ENCODE measurements at regions not wholly inside any gene's neighbourhood (a gene's known extent, or its start where the extent isn't known, plus 50 kb on each side); places are given as distances from the start of the nearest gene placed in this dataset.

DNA sequence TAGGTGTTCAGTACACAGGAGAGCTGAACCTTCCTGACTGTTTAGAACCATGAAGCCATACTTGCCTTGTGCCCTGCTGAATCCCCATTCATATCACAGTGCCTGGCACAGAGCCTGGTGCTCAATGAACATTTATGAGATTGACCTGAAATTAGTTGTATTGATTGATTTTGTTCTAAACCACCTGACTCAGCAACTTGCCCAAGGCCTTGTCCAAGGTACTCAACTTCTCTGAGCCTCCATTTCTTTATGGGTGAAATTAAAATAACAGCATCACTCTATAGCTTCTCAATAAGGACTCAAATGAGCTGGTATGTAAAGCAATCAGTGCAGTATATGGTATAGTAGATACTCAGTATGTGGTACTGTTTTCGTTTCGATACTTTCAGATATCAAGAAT, 208.1 kb downstream of the SLC39A8 start:
- Histone ChIP-seq H4K20me1 (ENCODE audit: insufficient read depth, low read length) (no peaks in the 10 kb centered on the region), H3K9me3 (ENCODE audit: low read length) (no peaks in the 10 kb centered on the region), H3K4me1 (ENCODE audit: insufficient read depth, low read length, poor library complexity, severe bottlenecking) (no peaks in the 10 kb centered on the region), H3K36me3 (ENCODE audit: insufficient read depth, low read length) (no peaks in the 10 kb centered on the region), H3K4me3 (ENCODE audit: low read depth, low read length, poor library complexity, severe bottlenecking) (no peak overlapping the region), H3K9me2 (ENCODE audit: insufficient read depth, low read length) (no peaks in the 10 kb centered on the region), H3K4me2 (ENCODE audit: low read length) (no peak overlapping the region), H3K27ac (ENCODE audit: low read depth, low read length, poor library complexity, severe bottlenecking) (no peak overlapping the region), H3K79me2 (ENCODE audit: insufficient read depth, low read depth, low read length) (no peaks in the 10 kb centered on the region), H2AFZ (ENCODE audit: low read length) (no peak overlapping the region)
- no peak for DNase-seq (ENCODE audit: low spot score)
- CTCF ChIA-PET (ENCODE audit: unreplicated experiment): no interaction called here
- intact Hi-C loops (cut with micrococcal nuclease; ENCODE audit: unreplicated experiment): no loop called here
- POLR2A ChIA-PET: interaction anchor here (1.1 kb wide), 1 partner anchor 14 kb away, joined by 3 read pairs; no protein-coding TSS in a partner anchor
- no TSS peak for BruUV-seq (replicated peaks)
- TF ChIP-seq, protein P1, sequence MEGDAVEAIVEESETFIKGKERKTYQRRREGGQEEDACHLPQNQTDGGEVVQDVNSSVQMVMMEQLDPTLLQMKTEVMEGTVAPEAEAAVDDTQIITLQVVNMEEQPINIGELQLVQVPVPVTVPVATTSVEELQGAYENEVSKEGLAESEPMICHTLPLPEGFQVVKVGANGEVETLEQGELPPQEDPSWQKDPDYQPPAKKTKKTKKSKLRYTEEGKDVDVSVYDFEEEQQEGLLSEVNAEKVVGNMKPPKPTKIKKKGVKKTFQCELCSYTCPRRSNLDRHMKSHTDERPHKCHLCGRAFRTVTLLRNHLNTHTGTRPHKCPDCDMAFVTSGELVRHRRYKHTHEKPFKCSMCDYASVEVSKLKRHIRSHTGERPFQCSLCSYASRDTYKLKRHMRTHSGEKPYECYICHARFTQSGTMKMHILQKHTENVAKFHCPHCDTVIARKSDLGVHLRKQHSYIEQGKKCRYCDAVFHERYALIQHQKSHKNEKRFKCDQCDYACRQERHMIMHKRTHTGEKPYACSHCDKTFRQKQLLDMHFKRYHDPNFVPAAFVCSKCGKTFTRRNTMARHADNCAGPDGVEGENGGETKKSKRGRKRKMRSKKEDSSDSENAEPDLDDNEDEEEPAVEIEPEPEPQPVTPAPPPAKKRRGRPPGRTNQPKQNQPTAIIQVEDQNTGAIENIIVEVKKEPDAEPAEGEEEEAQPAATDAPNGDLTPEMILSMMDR (conservative IDR thresholded peaks at IDR 0.05; ENCODE audit: low read length): no peak
- TF ChIP-seq EZH2phosphoT487 (IDR thresholded peaks at IDR 0.05; ENCODE audit: borderline replicate concordance, low read depth, low read length): no peak

DNA sequence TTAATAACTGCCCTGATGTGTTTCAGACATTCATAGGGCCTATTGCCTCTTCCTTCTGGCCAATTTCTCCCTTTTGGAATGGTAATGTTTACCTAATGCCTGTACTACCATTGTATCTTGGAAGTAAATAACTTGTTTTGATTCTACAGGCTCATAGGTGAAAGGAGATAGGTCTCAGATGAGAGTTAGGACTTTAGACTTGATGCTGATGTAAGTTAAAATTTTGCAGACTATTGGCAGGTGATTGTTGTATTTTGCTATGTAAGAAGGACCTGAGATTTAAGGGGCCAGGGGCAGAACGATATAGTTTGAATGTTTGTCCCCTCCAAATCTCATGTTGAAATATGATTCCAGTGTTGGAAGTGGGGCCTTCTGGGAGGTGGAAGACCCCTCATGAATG, 215.5 kb downstream of the SLC39A8 start:
- H3K36me3 ChIP-seq (ENCODE audit: insufficient read depth, low read length): no peaks in the 10 kb centered on the region
- H3K4me1 ChIP-seq (ENCODE audit: insufficient read depth, low read length, poor library complexity, severe bottlenecking): no peaks in the 10 kb centered on the region
- H3K4me2 ChIP-seq (ENCODE audit: low read length): no peak overlapping the region
- H3K79me2 ChIP-seq (ENCODE audit: insufficient read depth, low read depth, low read length): no peaks in the 10 kb centered on the region
- BruUV-seq (replicated peaks): no TSS peak
- no peaks in the 10 kb centered on the region for H3K9me3 ChIP-seq (ENCODE audit: low read length)
- H3K9me2 ChIP-seq (ENCODE audit: insufficient read depth, low read length): no peaks in the 10 kb centered on the region
- TF ChIP-seq, protein P1 (conservative IDR thresholded peaks at IDR 0.05; ENCODE audit: low read length): no peak
- TF ChIP-seq EZH2phosphoT487 (IDR thresholded peaks at IDR 0.05; ENCODE audit: borderline replicate concordance, low read depth, low read length): no peak
- DNase-seq (ENCODE audit: low spot score): no peak
- H3K27ac ChIP-seq (ENCODE audit: low read depth, low read length, poor library complexity, severe bottlenecking): no peak overlapping the region
- POLR2A ChIA-PET: interaction anchor here (0.8 kb wide), 1 partner anchor 532 kb away, joined by 3 read pairs; no protein-coding TSS in a partner anchor
- CTCF ChIA-PET (ENCODE audit: unreplicated experiment): no interaction called here
- no peak overlapping the region for H3K4me3 ChIP-seq (ENCODE audit: low read depth, low read length, poor library complexity, severe bottlenecking)
- intact Hi-C loops (cut with micrococcal nuclease; ENCODE audit: unreplicated experiment): no loop called here
- H2AFZ ChIP-seq (ENCODE audit: low read length): no peak overlapping the region
- H4K20me1 ChIP-seq (ENCODE audit: insufficient read depth, low read length): no peaks in the 10 kb centered on the region

Data from OCI-LY7 (cell line).